DOHH2 (cell line): ENCODE measurements at regions not wholly inside any gene's neighbourhood (a gene's known extent, or its start where the extent isn't known, plus 50 kb on each side); places are given as distances from the start of the nearest gene placed in this dataset.

ENCODE experiments used
- H3F3A ChIP-seq: fragments of 200-600 bp; sonication (generic), shearing (Covaris generic); 2 replicates; pipeline ENCODE4 v1.6.0; 2016; ENCODE audit warnings: antibody characterized with exemption, mild to moderate bottlenecking; ENCODE audit not compliant: control insufficient read depth, insufficient read depth
- H3K27ac ChIP-seq: fragments of 200-600 bp; sonication (generic); 2 replicates; pipeline ENCODE4 v1.5.1; 2014; ENCODE audit warnings: low read depth, mild to moderate bottlenecking, low read length, moderate library complexity
- H3K27me3 ChIP-seq: fragments of 200-600 bp; sonication (generic); 2 replicates; pipeline ENCODE4 v1.6.1; 2014; ENCODE audit warnings: mild to moderate bottlenecking, low read length, mixed read lengths; ENCODE audit not compliant: control insufficient read depth
- H3K36me3 ChIP-seq: fragments of 200-600 bp; sonication (generic); 2 replicates; pipeline ENCODE4 v1.6.1; 2014; ENCODE audit warnings: mild to moderate bottlenecking, low read length, moderate library complexity, mixed read lengths; ENCODE audit not compliant: control insufficient read depth
- H3K4me1 ChIP-seq: fragments of 200-600 bp; sonication (generic); 2 replicates; pipeline ENCODE4 v1.6.1; 2014; ENCODE audit warnings: mild to moderate bottlenecking, low read length, mixed read lengths; ENCODE audit not compliant: control insufficient read depth
- H3K4me2 ChIP-seq: fragments of 200-600 bp; sonication (generic); 2 replicates; pipeline ENCODE4 v1.6.0; 2014; ENCODE audit warnings: mild to moderate bottlenecking, low read length, moderate library complexity
- H3K4me3 ChIP-seq: fragments of 200-600 bp; sonication (generic); 2 replicates; pipeline ENCODE4 v1.5.1; 2014; ENCODE audit warnings: mild to moderate bottlenecking, low read length, mixed read lengths
- H3K79me2 ChIP-seq: fragments of 200-600 bp; sonication (generic); 2 replicates; pipeline ENCODE4 v1.6.1; 2014; ENCODE audit warnings: mild to moderate bottlenecking, low read length, mixed read lengths; ENCODE audit not compliant: control insufficient read depth
- H3K9me2 ChIP-seq: fragments of 200-600 bp; sonication (generic); replicated peaks from 2 replicates; pipeline ENCODE4 v1.6.1; 2014; ENCODE audit warnings: mild to moderate bottlenecking, low read length, mixed read lengths; ENCODE audit not compliant: control insufficient read depth
- H3K9me3 ChIP-seq: fragments of 200-600 bp; sonication (generic); 2 replicates; pipeline ENCODE4 v1.6.1; 2014; ENCODE audit warnings: antibody characterized with exemption, low read length, mixed read lengths; ENCODE audit not compliant: control insufficient read depth, insufficient read depth
- H4K20me1 ChIP-seq: fragments of 200-600 bp; sonication (generic); 2 replicates; pipeline ENCODE4 v1.6.0; 2014; ENCODE audit warnings: low read depth, mild to moderate bottlenecking, antibody characterized with exemption, low read length, moderate library complexity; ENCODE audit not compliant: control insufficient read depth, insufficient read depth
- EZH2phosphoT487 ChIP-seq: fragments of 200-600 bp; sonication (generic); IDR thresholded peaks from 2 replicates; pipeline ENCODE4 v1.6.1; 2017; ENCODE audit warnings: borderline replicate concordance, mild to moderate bottlenecking, antibody characterized with exemption, low read length, moderate library complexity, mixed read lengths
- TF ChIP-seq, protein P1 (sequence below): fragments of 200-600 bp; sonication (generic); IDR thresholded peaks from one replicate; pipeline ENCODE4 v1.5.1; 2014; ENCODE audit warnings: antibody characterized with exemption, mild to moderate bottlenecking, low read depth, low read length; ENCODE audit not compliant: poor library complexity, severe bottlenecking

DNA sequence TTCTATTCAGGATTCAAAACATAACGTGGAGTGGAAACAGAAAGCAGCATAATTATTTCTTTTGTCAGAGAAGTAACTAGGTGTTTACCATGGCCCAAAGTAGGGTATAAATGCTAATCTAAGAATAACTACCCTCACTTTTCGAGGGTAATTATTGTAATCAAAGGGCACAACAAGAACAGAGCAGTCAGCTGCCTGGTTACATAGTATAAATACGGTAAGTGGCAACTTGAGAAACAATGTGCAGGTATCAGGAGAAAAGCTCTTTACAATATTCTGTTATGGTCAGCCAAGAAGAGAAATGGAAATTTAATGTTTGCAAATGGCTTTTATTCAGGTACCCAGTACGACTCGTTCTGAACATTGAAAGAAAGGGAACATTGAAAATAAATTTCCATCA, 242.0 kb upstream of the NPY start:
- Histone ChIP-seq H3K4me2 (no peak overlapping the region), H3K27me3 (no peaks in the 10 kb centered on the region), H3K27ac (no peak overlapping the region), H3K4me3 (no peak overlapping the region), H3F3A (no peaks in the 10 kb centered on the region), H3K79me2 (no peaks in the 10 kb centered on the region), H3K9me2 (no peaks in the 10 kb centered on the region), H4K20me1 (no peaks in the 10 kb centered on the region), H3K36me3 (no peaks in the 10 kb centered on the region), H3K9me3 (no peaks in the 10 kb centered on the region), H3K4me1 (no peaks in the 10 kb centered on the region)
- no peak for TF ChIP-seq EZH2phosphoT487
- TF ChIP-seq, protein P1, sequence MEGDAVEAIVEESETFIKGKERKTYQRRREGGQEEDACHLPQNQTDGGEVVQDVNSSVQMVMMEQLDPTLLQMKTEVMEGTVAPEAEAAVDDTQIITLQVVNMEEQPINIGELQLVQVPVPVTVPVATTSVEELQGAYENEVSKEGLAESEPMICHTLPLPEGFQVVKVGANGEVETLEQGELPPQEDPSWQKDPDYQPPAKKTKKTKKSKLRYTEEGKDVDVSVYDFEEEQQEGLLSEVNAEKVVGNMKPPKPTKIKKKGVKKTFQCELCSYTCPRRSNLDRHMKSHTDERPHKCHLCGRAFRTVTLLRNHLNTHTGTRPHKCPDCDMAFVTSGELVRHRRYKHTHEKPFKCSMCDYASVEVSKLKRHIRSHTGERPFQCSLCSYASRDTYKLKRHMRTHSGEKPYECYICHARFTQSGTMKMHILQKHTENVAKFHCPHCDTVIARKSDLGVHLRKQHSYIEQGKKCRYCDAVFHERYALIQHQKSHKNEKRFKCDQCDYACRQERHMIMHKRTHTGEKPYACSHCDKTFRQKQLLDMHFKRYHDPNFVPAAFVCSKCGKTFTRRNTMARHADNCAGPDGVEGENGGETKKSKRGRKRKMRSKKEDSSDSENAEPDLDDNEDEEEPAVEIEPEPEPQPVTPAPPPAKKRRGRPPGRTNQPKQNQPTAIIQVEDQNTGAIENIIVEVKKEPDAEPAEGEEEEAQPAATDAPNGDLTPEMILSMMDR: no peak

DNA sequence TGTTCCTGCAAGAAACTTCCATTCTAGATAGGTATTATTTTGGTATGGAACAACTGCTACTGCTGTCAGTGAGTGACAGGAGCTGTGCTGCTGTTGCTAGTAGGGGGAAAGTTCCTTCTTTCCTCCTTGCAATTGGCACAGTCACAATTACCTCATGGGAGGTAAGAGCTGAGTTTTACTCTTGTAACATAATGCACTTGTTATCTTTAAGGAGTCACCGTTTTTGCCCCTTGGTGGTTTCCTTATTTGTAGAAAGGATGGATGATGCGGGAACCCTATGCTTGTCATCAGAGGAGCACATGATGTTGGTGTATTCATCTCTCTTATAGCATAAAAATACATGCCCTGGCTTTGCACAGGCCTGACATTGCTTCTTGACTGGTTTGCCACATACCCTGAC, 234.7 kb upstream of the NPY start:
- H3K9me3 ChIP-seq: no peaks in the 10 kb centered on the region
- no peak overlapping the region for H3K27ac ChIP-seq
- H3F3A ChIP-seq: no peaks in the 10 kb centered on the region
- H3K36me3 ChIP-seq: no peaks in the 10 kb centered on the region
- no peaks in the 10 kb centered on the region for H3K4me1 ChIP-seq
- H3K79me2 ChIP-seq: no peaks in the 10 kb centered on the region
- no peak overlapping the region for H3K4me3 ChIP-seq
- H3K27me3 ChIP-seq: 0 out of 2 replicates have a peak, but pooled peaks cover 4% of the 10 kb centered on the region
- no peak for TF ChIP-seq EZH2phosphoT487
- H3K9me2 ChIP-seq: no peaks in the 10 kb centered on the region
- no peaks in the 10 kb centered on the region for H4K20me1 ChIP-seq
- no peak overlapping the region for H3K4me2 ChIP-seq

DNA sequence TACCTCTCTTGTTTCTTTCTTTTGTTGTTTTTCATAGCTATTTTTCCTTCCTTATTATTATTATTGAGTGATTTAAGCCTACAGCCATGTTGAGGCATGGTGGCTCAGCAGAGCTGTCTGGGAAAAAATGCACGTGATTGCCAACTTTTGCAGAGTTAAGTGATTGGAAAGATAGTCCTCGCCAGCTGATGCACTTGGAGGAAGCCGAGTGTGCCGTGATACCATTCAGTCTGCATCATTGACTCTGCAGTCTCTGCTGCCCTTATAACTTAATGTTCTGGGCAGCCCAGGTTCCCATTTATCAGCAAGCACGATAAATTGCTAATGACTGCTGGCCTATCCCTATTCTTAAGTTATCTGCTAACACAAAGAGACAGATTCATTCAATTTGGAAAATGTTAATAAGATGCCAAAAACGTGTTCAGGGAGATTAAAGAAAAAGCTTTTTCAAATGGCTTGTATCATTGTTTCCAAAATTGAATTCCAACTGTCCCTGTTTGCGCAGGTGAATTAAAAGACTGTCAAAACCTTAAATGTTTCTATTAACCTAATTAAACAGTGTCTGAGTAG, 232.9 kb upstream of the NPY start:
- Histone ChIP-seq H4K20me1 (no peaks in the 10 kb centered on the region), H3F3A (no peaks in the 10 kb centered on the region), H3K9me2 (no peaks in the 10 kb centered on the region), H3K4me2 (no peak overlapping the region), H3K36me3 (no peaks in the 10 kb centered on the region), H3K4me1 (no peaks in the 10 kb centered on the region), H3K9me3 (no peaks in the 10 kb centered on the region), H3K4me3 (no peak overlapping the region), H3K79me2 (no peaks in the 10 kb centered on the region), H3K27ac (no peak overlapping the region), H3K27me3 (0 out of 2 replicates have a peak, but pooled peaks cover 4% of the 10 kb centered on the region)
- TF ChIP-seq, protein P1: no peak
- TF ChIP-seq EZH2phosphoT487: no peak

DNA sequence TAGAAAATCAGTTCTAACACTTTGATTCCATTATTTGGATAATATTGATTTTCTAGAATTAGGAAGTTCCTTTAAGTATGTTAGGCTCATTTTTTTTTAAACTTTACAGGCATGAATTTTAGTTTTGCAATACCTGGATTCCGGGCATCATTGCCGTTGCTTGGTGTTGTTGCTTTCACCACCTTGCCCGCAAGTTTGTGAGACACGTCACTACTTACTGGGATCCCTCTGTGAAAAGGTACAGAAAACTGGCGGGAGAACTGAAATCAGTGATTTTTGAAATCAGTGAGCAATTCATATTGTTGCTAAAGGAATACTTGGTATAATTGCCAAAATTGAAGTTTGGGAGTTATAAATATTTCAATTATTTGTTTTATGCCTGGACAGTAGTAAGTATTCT, 232.3 kb upstream of the NPY start:
- H3K27me3 ChIP-seq: 0 out of 2 replicates have a peak, but pooled peaks cover 4% of the 10 kb centered on the region
- H3K9me3 ChIP-seq: no peaks in the 10 kb centered on the region
- H3K36me3 ChIP-seq: no peaks in the 10 kb centered on the region
- no peak overlapping the region for H3K27ac ChIP-seq
- no peaks in the 10 kb centered on the region for H3K4me1 ChIP-seq
- no peak overlapping the region for H3K4me2 ChIP-seq
- H3K4me3 ChIP-seq: no peak overlapping the region
- H3K9me2 ChIP-seq: no peaks in the 10 kb centered on the region
- TF ChIP-seq, protein P1: no peak
- TF ChIP-seq EZH2phosphoT487: no peak
- H3K79me2 ChIP-seq: no peaks in the 10 kb centered on the region
- H4K20me1 ChIP-seq: no peaks in the 10 kb centered on the region
- H3F3A ChIP-seq: no peaks in the 10 kb centered on the region
